Fibroblast of the aortic adventitia (primary cell): ENCODE measurements at regions not wholly inside any gene's neighbourhood (a gene's known extent, or its start where the extent isn't known, plus 50 kb on each side); places are given as distances from the start of the nearest gene placed in this dataset.

ENCODE experiments used
- DNase-seq: peaks from one replicate; pipeline ENCODE4 v3.0.0-alpha.2; 2010; ENCODE audit warnings: low read depth
- H3K4me3 ChIP-seq: 2 replicates; pipeline ENCODE4 v1.5.1; 2011; ENCODE audit warnings: low read depth, mild to moderate bottlenecking, control low read depth, low read length, moderate library complexity
- TF ChIP-seq, protein P1 (sequence below): IDR thresholded peaks from 2 replicates; pipeline ENCODE4 v1.5.1; 2011; ENCODE audit warnings: mild to moderate bottlenecking, low read length, control low read depth, inconsistent platforms; ENCODE audit not compliant: insufficient read depth

DNA sequence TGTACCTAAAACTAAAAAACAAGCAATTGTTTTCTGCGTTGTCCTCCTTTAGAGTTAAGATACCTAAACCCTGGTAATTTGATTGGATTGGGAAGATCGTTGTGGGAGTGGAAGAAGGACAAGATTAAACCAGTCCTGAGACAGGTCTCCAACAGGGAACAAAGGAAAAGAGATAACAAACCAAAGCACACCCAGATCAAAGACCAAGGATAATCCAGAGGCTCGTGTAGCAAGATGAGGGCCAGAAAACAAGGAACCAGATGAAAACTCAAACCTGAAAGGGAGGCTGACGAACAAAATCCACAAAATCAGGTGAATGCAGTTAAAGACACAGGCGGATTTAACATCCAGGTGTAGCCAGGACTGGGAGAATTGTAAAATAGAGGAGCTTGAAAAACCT, 618.1 kb downstream of the SLCO4C1 start:
- DNase-seq: no peak
- no peak overlapping the region for H3K4me3 ChIP-seq

DNA sequence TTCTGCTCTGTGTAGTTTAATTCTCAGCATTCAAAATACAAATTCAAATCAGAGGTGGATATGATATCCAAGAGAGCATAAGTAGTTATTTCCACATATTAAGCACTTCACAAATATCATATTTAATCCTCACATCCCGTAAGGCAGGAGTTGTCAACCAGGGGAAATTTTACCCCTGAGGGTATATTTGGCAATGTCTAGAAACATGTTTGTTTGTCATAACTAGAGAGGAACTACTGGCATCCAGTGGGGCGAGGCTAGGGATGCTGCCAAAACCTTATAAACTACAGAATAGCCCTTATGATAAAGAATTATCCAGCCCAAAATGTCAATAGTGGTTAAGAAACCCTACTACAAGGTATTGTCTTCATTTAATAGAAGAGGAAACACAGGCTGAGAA, 619.4 kb downstream of the SLCO4C1 start:
- TF ChIP-seq, protein P1, sequence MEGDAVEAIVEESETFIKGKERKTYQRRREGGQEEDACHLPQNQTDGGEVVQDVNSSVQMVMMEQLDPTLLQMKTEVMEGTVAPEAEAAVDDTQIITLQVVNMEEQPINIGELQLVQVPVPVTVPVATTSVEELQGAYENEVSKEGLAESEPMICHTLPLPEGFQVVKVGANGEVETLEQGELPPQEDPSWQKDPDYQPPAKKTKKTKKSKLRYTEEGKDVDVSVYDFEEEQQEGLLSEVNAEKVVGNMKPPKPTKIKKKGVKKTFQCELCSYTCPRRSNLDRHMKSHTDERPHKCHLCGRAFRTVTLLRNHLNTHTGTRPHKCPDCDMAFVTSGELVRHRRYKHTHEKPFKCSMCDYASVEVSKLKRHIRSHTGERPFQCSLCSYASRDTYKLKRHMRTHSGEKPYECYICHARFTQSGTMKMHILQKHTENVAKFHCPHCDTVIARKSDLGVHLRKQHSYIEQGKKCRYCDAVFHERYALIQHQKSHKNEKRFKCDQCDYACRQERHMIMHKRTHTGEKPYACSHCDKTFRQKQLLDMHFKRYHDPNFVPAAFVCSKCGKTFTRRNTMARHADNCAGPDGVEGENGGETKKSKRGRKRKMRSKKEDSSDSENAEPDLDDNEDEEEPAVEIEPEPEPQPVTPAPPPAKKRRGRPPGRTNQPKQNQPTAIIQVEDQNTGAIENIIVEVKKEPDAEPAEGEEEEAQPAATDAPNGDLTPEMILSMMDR: no peak
- H3K4me3 ChIP-seq: no peak overlapping the region
- no peak for DNase-seq

More for the DNA sequence above, 618.1 kb downstream of the SLCO4C1 start:
- TF ChIP-seq, protein P1: no peak

DNA sequence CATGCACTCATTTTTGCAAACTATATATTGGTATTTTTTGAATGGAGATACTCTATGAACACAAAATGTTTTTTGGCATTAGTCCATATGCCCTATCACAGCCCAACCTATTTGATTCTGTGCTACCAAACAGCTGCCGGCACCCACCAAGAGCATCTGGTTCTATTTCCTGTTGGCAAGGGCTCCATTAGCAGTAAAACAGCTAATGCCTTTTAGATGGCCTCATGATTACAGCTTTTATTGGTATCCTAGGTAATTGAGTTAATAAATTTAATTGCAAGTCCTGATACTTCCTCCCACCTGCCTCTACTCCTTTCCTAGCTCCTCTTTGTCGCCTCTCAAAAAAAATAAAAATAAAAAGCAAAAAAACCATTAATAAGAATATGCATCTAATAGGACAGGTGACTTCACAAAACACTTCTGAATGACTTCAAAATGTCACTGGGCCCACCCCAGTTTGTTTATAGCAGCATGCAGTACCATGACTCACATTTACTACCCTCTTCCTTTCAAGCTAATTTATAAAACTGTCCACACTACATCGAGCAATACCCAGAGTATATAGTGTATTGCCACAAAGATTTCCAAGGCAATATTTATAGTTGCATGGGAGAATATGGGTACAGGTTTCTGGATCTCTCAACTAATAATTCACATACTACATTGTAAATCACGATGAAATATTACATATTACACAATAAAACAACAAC, 620.4 kb downstream of the SLCO4C1 start:
- no peak for DNase-seq
- H3K4me3 ChIP-seq: no peak overlapping the region
- TF ChIP-seq, protein P1: no peak

DNA sequence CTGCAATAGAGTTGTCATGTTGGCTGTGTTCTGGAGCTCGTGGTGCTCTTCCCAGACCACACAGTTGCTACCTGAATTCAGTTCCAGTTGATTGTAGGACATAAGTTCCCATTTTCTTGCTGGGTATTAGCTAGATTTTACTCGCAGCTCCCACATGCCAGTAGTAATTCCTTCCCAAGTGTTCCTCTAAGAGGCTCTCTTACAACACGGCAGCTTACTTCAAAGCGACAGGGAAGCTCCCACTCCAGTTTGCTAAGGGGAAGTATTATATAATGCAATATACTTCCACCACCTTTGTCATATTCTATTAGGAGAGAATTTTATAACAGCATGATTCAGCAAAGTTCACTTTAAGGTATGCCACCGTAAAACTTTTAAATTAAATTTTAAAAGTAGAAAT, 623.0 kb downstream of the SLCO4C1 start:
- no peak for DNase-seq
- TF ChIP-seq, protein P1: no peak
- no peak overlapping the region for H3K4me3 ChIP-seq

DNA sequence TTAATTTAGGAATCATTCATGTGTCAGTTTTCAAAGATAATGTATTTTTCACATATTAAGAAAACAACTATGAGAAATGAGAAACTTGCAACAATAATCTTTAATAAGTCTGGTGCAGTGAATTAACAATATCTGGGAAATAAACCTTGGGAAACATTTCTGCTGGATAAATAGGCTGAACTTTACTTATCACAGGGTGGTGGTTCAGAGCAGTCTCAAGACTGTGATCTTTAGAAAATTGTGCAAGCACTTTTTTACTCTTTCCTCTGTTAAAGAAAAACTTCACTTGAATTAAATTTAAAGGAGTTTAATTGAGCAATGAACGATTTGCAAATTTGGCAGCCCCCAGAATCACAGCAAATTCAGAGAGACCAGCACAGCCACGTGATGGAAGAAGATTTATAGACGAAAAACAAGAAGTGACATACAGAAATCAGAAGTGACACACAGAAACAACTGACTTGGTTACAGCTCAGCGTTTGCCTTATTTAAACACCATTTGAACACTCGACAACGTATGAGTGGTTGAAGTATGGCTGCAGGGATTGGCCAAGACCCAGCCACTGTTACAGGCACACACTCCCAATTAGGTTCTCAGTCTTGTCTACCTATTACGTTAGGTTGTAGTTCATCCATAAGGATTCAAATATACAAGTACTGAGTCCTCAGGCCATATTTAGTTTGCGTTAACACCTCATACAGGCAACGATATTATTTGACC, 631.9 kb downstream of the SLCO4C1 start:
- TF ChIP-seq, protein P1: no peak
- DNase-seq: no peak
- no peak overlapping the region for H3K4me3 ChIP-seq

DNA sequence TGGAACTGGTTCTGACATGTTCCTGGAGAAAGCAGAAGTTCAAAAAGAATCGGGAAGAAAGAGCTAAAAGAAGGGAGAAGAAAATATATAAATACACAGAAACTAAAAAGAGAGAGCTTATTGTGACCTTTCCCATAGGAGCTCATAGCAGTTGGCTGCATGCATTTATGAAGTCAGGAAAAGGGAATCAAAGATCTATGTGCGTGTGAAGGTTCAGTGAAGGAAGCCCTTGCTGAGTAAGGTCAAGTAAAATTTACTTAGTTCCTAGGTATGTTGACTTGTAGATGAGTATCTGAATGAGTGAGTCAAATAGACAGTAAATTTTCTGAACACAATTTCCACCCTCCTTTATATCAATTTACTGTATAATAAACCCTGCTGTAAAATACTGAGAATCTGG, 632.5 kb downstream of the SLCO4C1 start:
- no peak for DNase-seq
- TF ChIP-seq, protein P1: no peak
- no peak overlapping the region for H3K4me3 ChIP-seq
